T-helper 2 cell treated with Interferon-gamma antibody and Interleukin-4, amounts not matched to agents 5 μg/mL and 100 μg/mL, for 36 hours (primary cell): ENCODE measurements at regions not wholly inside any gene's neighbourhood (a gene's known extent, or its start where the extent isn't known, plus 50 kb on each side); places are given as distances from the start of the nearest gene placed in this dataset.

Experiments
- DNase-seq: peaks from one replicate; pipeline ENCODE4 v3.0.0; 2021; ENCODE audit warnings: low spot score
- H3K27ac Mint-ChIP-seq: one replicate; pipeline ENCODE4 v1.8.0; 2021; ENCODE audit warnings: mild to moderate bottlenecking, mixed read lengths
- H3K27me3 Mint-ChIP-seq: one replicate; pipeline ENCODE4 v1.8.0; 2021; ENCODE audit warnings: low read depth, mixed read lengths
- H3K36me3 Mint-ChIP-seq: one replicate; pipeline ENCODE4 v1.8.0; 2021; ENCODE audit warnings: low read depth, mixed read lengths
- H3K4me1 Mint-ChIP-seq: one replicate; pipeline ENCODE4 v1.8.0; 2021; ENCODE audit warnings: low read depth, mixed read lengths
- H3K4me3 Mint-ChIP-seq: one replicate; pipeline ENCODE4 v1.8.0; 2022; ENCODE audit warnings: mild to moderate bottlenecking, moderate library complexity, mixed read lengths
- H3K9me3 Mint-ChIP-seq: one replicate; pipeline ENCODE4 v1.8.0; 2021; ENCODE audit warnings: mixed read lengths

GRCh38 chr20:60400567-60400966 lies 442.3 kb downstream of the CDH26 start:
- no peak for DNase-seq
- no peaks in the 10 kb centered on the region for H3K27me3 Mint-ChIP-seq
- H3K9me3 Mint-ChIP-seq: no peaks in the 10 kb centered on the region
- H3K4me3 Mint-ChIP-seq: no peak overlapping the region
- no peak overlapping the region for H3K27ac Mint-ChIP-seq
- H3K36me3 Mint-ChIP-seq: no peaks in the 10 kb centered on the region
- H3K4me1 Mint-ChIP-seq: no peaks in the 10 kb centered on the region

GRCh38 chr20:60402189-60403058 lies 444.2 kb downstream of the CDH26 start:
- Mint-ChIP-seq H3K27ac (no peak overlapping the region), H3K4me1 (no peaks in the 10 kb centered on the region), H3K9me3 (no peaks in the 10 kb centered on the region), H3K36me3 (no peaks in the 10 kb centered on the region), H3K27me3 (no peaks in the 10 kb centered on the region), H3K4me3 (no peak overlapping the region)
- DNase-seq: no peak

GRCh38 chr20:60403105-60403741 lies 445.0 kb downstream of the CDH26 start:
- no peak overlapping the region for H3K27ac Mint-ChIP-seq

GRCh38 chr20:60407011-60407771 lies 449.0 kb downstream of the CDH26 start:
- no peak overlapping the region for H3K27ac Mint-ChIP-seq
- no peak overlapping the region for H3K4me3 Mint-ChIP-seq
- H3K9me3 Mint-ChIP-seq: no peaks in the 10 kb centered on the region
- no peaks in the 10 kb centered on the region for H3K36me3 Mint-ChIP-seq
- peaks cover 4% of the 10 kb centered on the region for H3K4me1 Mint-ChIP-seq
- DNase-seq: no peak
- H3K27me3 Mint-ChIP-seq: no peaks in the 10 kb centered on the region

More at GRCh38 chr20:60403105-60403741, 445.0 kb downstream of the CDH26 start:
- DNase-seq: no peak
- Mint-ChIP-seq H3K4me1 (peaks cover 4% of the 10 kb centered on the region), H3K4me3 (no peak overlapping the region), H3K36me3 (no peaks in the 10 kb centered on the region), H3K27me3 (no peaks in the 10 kb centered on the region), H3K9me3 (no peaks in the 10 kb centered on the region)

- Mint-ChIP-seq H3K36me3 (no peaks in the 10 kb centered on the region), H3K9me3 (no peaks in the 10 kb centered on the region), H3K27me3 (no peaks in the 10 kb centered on the region), H3K27ac (no peak overlapping the region), H3K4me3 (no peak overlapping the region), H3K4me1 (peaks cover 4% of the 10 kb centered on the region)
- no peak for DNase-seq
Observed at GRCh38 chr20:60407938-60408337, 449.7 kb downstream of the CDH26 start.

- no peaks in the 10 kb centered on the region for H3K36me3 Mint-ChIP-seq
- H3K4me1 Mint-ChIP-seq: peaks cover 4% of the 10 kb centered on the region
- H3K4me3 Mint-ChIP-seq: no peak overlapping the region
- H3K27ac Mint-ChIP-seq: no peak overlapping the region
- no peak for DNase-seq
- H3K27me3 Mint-ChIP-seq: no peaks in the 10 kb centered on the region
- H3K9me3 Mint-ChIP-seq: no peaks in the 10 kb centered on the region
Observed at GRCh38 chr20:60408435-60408834, 450.2 kb downstream of the CDH26 start.

GRCh38 chr20:60410618-60411264 lies 452.5 kb downstream of the CDH26 start:
- Mint-ChIP-seq H3K36me3 (no peaks in the 10 kb centered on the region), H3K4me1 (peaks cover 4% of the 10 kb centered on the region), H3K27ac (no peak overlapping the region), H3K4me3 (no peak overlapping the region), H3K9me3 (no peaks in the 10 kb centered on the region), H3K27me3 (no peaks in the 10 kb centered on the region)
- DNase-seq: no peak

- Mint-ChIP-seq H3K9me3 (no peaks in the 10 kb centered on the region), H3K27ac (no peak overlapping the region), H3K36me3 (no peaks in the 10 kb centered on the region), H3K4me3 (no peak overlapping the region), H3K4me1 (peaks cover 4% of the 10 kb centered on the region), H3K27me3 (no peaks in the 10 kb centered on the region)
- DNase-seq: no peak
Observed at GRCh38 chr20:60411813-60412212, 453.6 kb downstream of the CDH26 start.

- no peak for DNase-seq
- Mint-ChIP-seq H3K9me3 (no peaks in the 10 kb centered on the region), H3K27me3 (peaks cover 7% of the 10 kb centered on the region), H3K36me3 (no peaks in the 10 kb centered on the region), H3K27ac (no peak overlapping the region), H3K4me1 (peaks cover 13% of the 10 kb centered on the region), H3K4me3 (no peak overlapping the region)
Observed at GRCh38 chr20:60420676-60421229, 462.5 kb downstream of the CDH26 start.

- H3K4me3 Mint-ChIP-seq: no peak overlapping the region
- H3K9me3 Mint-ChIP-seq: no peaks in the 10 kb centered on the region
- no peaks in the 10 kb centered on the region for H3K36me3 Mint-ChIP-seq
- no peak overlapping the region for H3K27ac Mint-ChIP-seq
- peaks cover 3% of the 10 kb centered on the region for H3K4me1 Mint-ChIP-seq
- DNase-seq: no peak
- H3K27me3 Mint-ChIP-seq: peaks cover under 1% of the 10 kb centered on the region
Observed at GRCh38 chr20:60422848-60423247, 464.6 kb downstream of the CDH26 start.

- no peak for DNase-seq
- H3K4me3 Mint-ChIP-seq: no peak overlapping the region
- no peaks in the 10 kb centered on the region for H3K36me3 Mint-ChIP-seq
- H3K27me3 Mint-ChIP-seq: no peaks in the 10 kb centered on the region
- no peak overlapping the region for H3K27ac Mint-ChIP-seq
- H3K9me3 Mint-ChIP-seq: no peaks in the 10 kb centered on the region
- H3K4me1 Mint-ChIP-seq: no peaks in the 10 kb centered on the region
Observed at GRCh38 chr20:60424267-60424902, 466.2 kb downstream of the CDH26 start.

- no peaks in the 10 kb centered on the region for H3K27me3 Mint-ChIP-seq
- no peak overlapping the region for H3K27ac Mint-ChIP-seq
- no peak overlapping the region for H3K4me3 Mint-ChIP-seq
- DNase-seq: no peak
- H3K4me1 Mint-ChIP-seq: no peaks in the 10 kb centered on the region
- no peaks in the 10 kb centered on the region for H3K9me3 Mint-ChIP-seq
- no peaks in the 10 kb centered on the region for H3K36me3 Mint-ChIP-seq
Observed at GRCh38 chr20:60427516-60427915, 469.3 kb downstream of the CDH26 start.

GRCh38 chr20:60428651-60429050 lies 470.4 kb downstream of the CDH26 start:
- Mint-ChIP-seq H3K36me3 (no peaks in the 10 kb centered on the region), H3K27ac (no peak overlapping the region), H3K4me3 (no peak overlapping the region), H3K4me1 (no peaks in the 10 kb centered on the region), H3K27me3 (no peaks in the 10 kb centered on the region), H3K9me3 (no peaks in the 10 kb centered on the region)
- DNase-seq: no peak
